Endodermal cell (in vitro differentiated cells): ENCODE measurements at regions not wholly inside any gene's neighbourhood (a gene's known extent, or its start where the extent isn't known, plus 50 kb on each side); places are given as distances from the start of the nearest gene placed in this dataset.

Source experiments
- DNase-seq: peaks from one replicate; pipeline ENCODE4 v3.0.0-alpha.2; 2017
- H3K27ac ChIP-seq: 2 replicates; pipeline ENCODE4 v1.5.1; 2013; ENCODE audit warnings: mild to moderate bottlenecking, low read depth, low read length, moderate library complexity
- H3K27me3 ChIP-seq: 2 replicates; pipeline ENCODE4 v1.6.1; 2013; ENCODE audit warnings: mild to moderate bottlenecking, low read length, moderate library complexity; ENCODE audit not compliant: insufficient read depth, control insufficient read depth, poor library complexity, severe bottlenecking
- H3K36me3 ChIP-seq: 2 replicates; pipeline ENCODE4 v1.7.0; 2013; ENCODE audit warnings: mild to moderate bottlenecking, low read length, moderate library complexity; ENCODE audit not compliant: control insufficient read depth, insufficient read depth
- H3K4me1 ChIP-seq: one replicate; pipeline ENCODE4 v1.7.0; 2013; ENCODE audit warnings: low read length; ENCODE audit not compliant: control insufficient read depth, insufficient read depth
- H3K4me3 ChIP-seq: 2 replicates; pipeline ENCODE4 v1.5.1; 2013; ENCODE audit warnings: mild to moderate bottlenecking, low read length, moderate library complexity
- H3K9ac ChIP-seq: 2 replicates; pipeline ENCODE4 v1.6.1; 2013; ENCODE audit warnings: mild to moderate bottlenecking, low read length, moderate library complexity; ENCODE audit not compliant: poor library complexity, severe bottlenecking; ENCODE audit errors: extremely low read depth
- H3K9me3 ChIP-seq: 2 replicates; pipeline ENCODE4 v1.6.1; 2013; ENCODE audit warnings: mild to moderate bottlenecking, low read length, moderate library complexity; ENCODE audit not compliant: control insufficient read depth
- H3K27ac Mint-ChIP-seq: 2 replicates; pipeline ENCODE4 v1.8.0; 2020; ENCODE audit warnings: mixed read lengths
- H3K27me3 Mint-ChIP-seq: 2 replicates; pipeline ENCODE4 v1.8.0; 2021; ENCODE audit warnings: mild to moderate bottlenecking, mixed read lengths; ENCODE audit not compliant: insufficient read depth
- H3K36me3 Mint-ChIP-seq: 2 replicates; pipeline ENCODE4 v1.8.0; 2020; ENCODE audit warnings: low read depth, mixed read lengths
- H3K4me1 Mint-ChIP-seq: 2 replicates; pipeline ENCODE4 v1.8.0; 2020; ENCODE audit warnings: mixed read lengths
- H3K4me3 Mint-ChIP-seq: 2 replicates; pipeline ENCODE4 v1.8.0; 2020; ENCODE audit warnings: mild to moderate bottlenecking, moderate library complexity, mixed read lengths
- H3K9me3 Mint-ChIP-seq: 2 replicates; pipeline ENCODE4 v1.8.0; 2020; ENCODE audit warnings: mild to moderate bottlenecking, mixed read lengths
- WGBS, 2 experiments: methylation state at CpG; one replicate each; pipeline versions ENCODE4 v1.1.5 to v1.1.7; 2013; ENCODE audit warnings: missing lambda C conversion rate in 2 of 2, mixed read lengths in 1 of 2; ENCODE audit not compliant: insufficient coverage in 1 of 2, insufficient read length in 1 of 2; 5-methylcytosine and 5-hydroxymethylcytosine counted together
- TF ChIP-seq, protein P1 (sequence below): fragments of 200-600 bp; sonication (generic); conservative IDR thresholded peaks from 2 replicates; pipeline ENCODE4 v1.5.0; 2021; ENCODE audit warnings: antibody characterized with exemption, mild to moderate bottlenecking

DNA sequence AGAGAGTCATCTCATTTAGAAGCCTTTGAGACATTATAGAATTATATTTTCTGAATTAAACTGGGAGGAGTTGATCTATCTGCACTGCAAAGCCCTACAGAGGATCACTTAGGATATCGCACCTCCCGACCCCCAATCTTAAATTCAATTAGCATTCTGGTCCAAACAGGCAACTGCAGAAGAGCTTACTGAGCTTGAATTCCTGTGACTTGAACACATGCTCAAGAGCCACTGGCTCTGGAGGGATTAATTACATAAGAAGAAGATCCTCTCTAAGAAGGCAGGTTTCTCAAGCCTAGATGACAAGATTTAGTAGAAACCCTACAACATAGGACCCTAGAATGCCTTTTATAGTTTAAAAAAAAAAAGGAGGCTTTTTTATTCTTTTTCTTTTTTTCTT, 548.9 kb downstream of the ARAP2 start:
- Mint-ChIP-seq H3K27me3 (no peaks in the 10 kb centered on the region), H3K27ac (no peak overlapping the region), H3K9me3 (peaks cover 3% of the 10 kb centered on the region), H3K36me3 (no peaks in the 10 kb centered on the region), H3K4me1 (no peaks in the 10 kb centered on the region), H3K4me3 (no peak overlapping the region)
- Histone ChIP-seq H3K9ac (no peak overlapping the region), H3K9me3 (no peaks in the 10 kb centered on the region), H3K4me1 (no peaks in the 10 kb centered on the region), H3K4me3 (no peak overlapping the region), H3K36me3 (no peaks in the 10 kb centered on the region), H3K27ac (no peak overlapping the region), H3K27me3 (no peaks in the 10 kb centered on the region)
- DNase-seq, result no peak
- TF ChIP-seq, protein P1, sequence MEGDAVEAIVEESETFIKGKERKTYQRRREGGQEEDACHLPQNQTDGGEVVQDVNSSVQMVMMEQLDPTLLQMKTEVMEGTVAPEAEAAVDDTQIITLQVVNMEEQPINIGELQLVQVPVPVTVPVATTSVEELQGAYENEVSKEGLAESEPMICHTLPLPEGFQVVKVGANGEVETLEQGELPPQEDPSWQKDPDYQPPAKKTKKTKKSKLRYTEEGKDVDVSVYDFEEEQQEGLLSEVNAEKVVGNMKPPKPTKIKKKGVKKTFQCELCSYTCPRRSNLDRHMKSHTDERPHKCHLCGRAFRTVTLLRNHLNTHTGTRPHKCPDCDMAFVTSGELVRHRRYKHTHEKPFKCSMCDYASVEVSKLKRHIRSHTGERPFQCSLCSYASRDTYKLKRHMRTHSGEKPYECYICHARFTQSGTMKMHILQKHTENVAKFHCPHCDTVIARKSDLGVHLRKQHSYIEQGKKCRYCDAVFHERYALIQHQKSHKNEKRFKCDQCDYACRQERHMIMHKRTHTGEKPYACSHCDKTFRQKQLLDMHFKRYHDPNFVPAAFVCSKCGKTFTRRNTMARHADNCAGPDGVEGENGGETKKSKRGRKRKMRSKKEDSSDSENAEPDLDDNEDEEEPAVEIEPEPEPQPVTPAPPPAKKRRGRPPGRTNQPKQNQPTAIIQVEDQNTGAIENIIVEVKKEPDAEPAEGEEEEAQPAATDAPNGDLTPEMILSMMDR, result no peak
- 98% methylated on average over 2 of the region's 2 CpGs; no CpG with 5 or more reads in 1 of the 2 experiments for WGBS, 2 experiments

DNA sequence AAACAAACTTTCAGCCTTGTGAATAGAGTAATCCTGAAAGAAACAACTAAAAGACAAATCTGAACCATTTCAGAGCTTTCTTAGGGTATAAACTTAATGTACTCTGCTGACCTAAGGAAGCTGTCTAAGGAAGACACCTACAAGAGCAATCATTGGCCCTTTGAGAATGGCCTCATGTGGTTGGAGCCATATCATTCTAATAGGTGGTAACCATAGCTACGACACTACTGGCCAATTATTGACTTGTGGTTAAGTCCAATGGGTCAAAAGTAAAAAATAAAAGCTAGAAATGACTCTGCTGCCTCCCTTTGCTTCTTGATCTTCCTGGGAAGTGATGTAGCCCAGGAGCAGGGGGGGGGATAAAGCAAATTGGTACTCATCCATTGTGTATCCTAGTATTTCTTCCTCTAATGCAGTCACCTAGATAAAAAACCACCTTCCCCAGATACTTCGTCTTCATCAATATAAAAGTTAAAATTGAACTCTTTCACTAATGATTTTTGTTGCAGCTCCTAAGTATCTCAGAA, 547.0 kb downstream of the ARAP2 start:
- no peaks in the 10 kb centered on the region for H3K27me3 Mint-ChIP-seq
- no peak overlapping the region for H3K27ac ChIP-seq
- H3K9ac ChIP-seq, result no peak overlapping the region
- no peaks in the 10 kb centered on the region for H3K9me3 ChIP-seq
- H3K9me3 Mint-ChIP-seq, result peaks cover 1% of the 10 kb centered on the region
- no peak overlapping the region for H3K4me3 ChIP-seq
- no peaks in the 10 kb centered on the region for H3K4me1 ChIP-seq
- H3K27me3 ChIP-seq, result no peaks in the 10 kb centered on the region
- DNase-seq, result no peak
- TF ChIP-seq, protein P1, result no peak
- H3K36me3 ChIP-seq, result no peaks in the 10 kb centered on the region
- H3K4me3 Mint-ChIP-seq, result no peak overlapping the region
- H3K27ac Mint-ChIP-seq, result no peak overlapping the region
- no peaks in the 10 kb centered on the region for H3K36me3 Mint-ChIP-seq
- H3K4me1 Mint-ChIP-seq, result no peaks in the 10 kb centered on the region
- WGBS, 2 experiments, result 83 to 92% methylated on average over 1 to 2 of the region's 2 CpGs

DNA sequence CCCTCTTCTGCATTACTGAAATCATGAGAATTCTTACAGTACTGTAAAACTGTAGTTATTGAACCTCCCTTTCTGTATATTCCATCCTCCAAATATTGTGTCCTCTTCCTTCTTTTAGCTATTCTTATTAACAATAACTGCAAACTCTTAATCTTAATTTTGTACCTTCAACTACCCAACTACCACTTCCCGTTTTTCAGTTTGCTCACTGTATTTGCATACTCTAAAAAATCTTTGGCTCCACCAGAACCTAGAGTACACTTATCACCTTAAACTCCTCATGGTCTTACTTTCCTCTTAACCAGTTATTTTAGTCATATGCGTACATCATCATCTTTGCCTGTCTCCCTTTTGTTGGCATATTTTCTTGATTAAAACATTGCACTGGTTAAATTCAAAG, 543.7 kb downstream of the ARAP2 start:
- DNase-seq, result no peak
- no peaks in the 10 kb centered on the region for H3K4me1 ChIP-seq
- no peaks in the 10 kb centered on the region for H3K27me3 ChIP-seq
- no peaks in the 10 kb centered on the region for H3K36me3 Mint-ChIP-seq
- H3K9ac ChIP-seq, result no peak overlapping the region
- H3K9me3 Mint-ChIP-seq, result no peaks in the 10 kb centered on the region
- H3K27me3 Mint-ChIP-seq, result no peaks in the 10 kb centered on the region
- H3K4me3 ChIP-seq, result no peak overlapping the region
- TF ChIP-seq, protein P1, result no peak
- H3K36me3 ChIP-seq, result no peaks in the 10 kb centered on the region
- no peak overlapping the region for H3K27ac ChIP-seq
- no peaks in the 10 kb centered on the region for H3K9me3 ChIP-seq
- no peak overlapping the region for H3K27ac Mint-ChIP-seq
- 90% methylated on average over 2 of the region's 2 CpGs for WGBS, 2 experiments
- no peaks in the 10 kb centered on the region for H3K4me1 Mint-ChIP-seq
- H3K4me3 Mint-ChIP-seq, result no peak overlapping the region
